ENCODE measurements at regions not wholly inside any gene's neighbourhood (a gene's known extent, or its start where the extent isn't known, plus 50 kb on each side); places are given as distances from the start of the nearest gene placed in this dataset.
"Not testable (repeated sequence)": the region's sequence is repeated elsewhere in the genome, so short reads cannot be mapped to it uniquely, and the experiment has no call there.

- peak; percentile 30 for DNase-seq
- WGBS (ENCODE audit: insufficient coverage) = no CpG with 5 or more reads among the region's 4 CpGs
- Histone ChIP-seq H3K27me3 (ENCODE audit: control insufficient read depth, insufficient read depth, low read length) (no peaks in the 10 kb centered on the region), H3K4me3 (ENCODE audit: low read length) (no peak overlapping the region), H3K9me3 (replicated peaks; ENCODE audit: control insufficient read depth, low read depth, low read length) (no peaks in the 10 kb centered on the region), H3K36me3 (ENCODE audit: control insufficient read depth, insufficient read depth, low read length) (no peaks in the 10 kb centered on the region), H3K27ac (ENCODE audit: low read length) (no peak overlapping the region), H3K4me1 (ENCODE audit: control insufficient read depth, insufficient read depth, low read length) (no peaks in the 10 kb centered on the region)
Observed at GRCh38 chr4:181860668-181861067, 382.5 kb upstream of the TENM3 start.

GRCh38 chr4:181863856-181864255 lies 379.3 kb upstream of the TENM3 start:
- Histone ChIP-seq H3K4me3 (ENCODE audit: low read length) (no peak overlapping the region), H3K9me3 (replicated peaks; ENCODE audit: control insufficient read depth, low read depth, low read length) (no peaks in the 10 kb centered on the region), H3K4me1 (ENCODE audit: control insufficient read depth, insufficient read depth, low read length) (no peaks in the 10 kb centered on the region), H3K27me3 (ENCODE audit: control insufficient read depth, insufficient read depth, low read length) (no peaks in the 10 kb centered on the region), H3K27ac (ENCODE audit: low read length) (no peak overlapping the region), H3K36me3 (ENCODE audit: control insufficient read depth, insufficient read depth, low read length) (no peaks in the 10 kb centered on the region)
- no peak for DNase-seq
- 100% methylated on average over 1 of the region's 3 CpGs for WGBS (ENCODE audit: insufficient coverage)

- WGBS (ENCODE audit: insufficient coverage) = no CpG with 5 or more reads among the region's 1 CpG
Observed at GRCh38 chr4:181870326-181870725, 372.9 kb upstream of the TENM3 start.

GRCh38 chr4:181874602-181875001 lies 368.6 kb upstream of the TENM3 start:
- Histone ChIP-seq H3K36me3 (ENCODE audit: control insufficient read depth, insufficient read depth, low read length) (no peaks in the 10 kb centered on the region), H3K27ac (ENCODE audit: low read length) (no peak overlapping the region), H3K4me1 (ENCODE audit: control insufficient read depth, insufficient read depth, low read length) (no peaks in the 10 kb centered on the region), H3K4me3 (ENCODE audit: low read length) (no peak overlapping the region), H3K27me3 (ENCODE audit: control insufficient read depth, insufficient read depth, low read length) (no peaks in the 10 kb centered on the region), H3K9me3 (replicated peaks; ENCODE audit: control insufficient read depth, low read depth, low read length) (no peaks in the 10 kb centered on the region)
- peak; percentile 19 for DNase-seq
- 77% methylated on average over 3 of the region's 5 CpGs for WGBS (ENCODE audit: insufficient coverage)

More at GRCh38 chr4:181870326-181870725, 372.9 kb upstream of the TENM3 start:
- Histone ChIP-seq H3K4me1 (ENCODE audit: control insufficient read depth, insufficient read depth, low read length) (no peaks in the 10 kb centered on the region), H3K36me3 (ENCODE audit: control insufficient read depth, insufficient read depth, low read length) (no peaks in the 10 kb centered on the region), H3K27ac (ENCODE audit: low read length) (no peak overlapping the region), H3K9me3 (replicated peaks; ENCODE audit: control insufficient read depth, low read depth, low read length) (no peaks in the 10 kb centered on the region), H3K4me3 (ENCODE audit: low read length) (no peak overlapping the region), H3K27me3 (ENCODE audit: control insufficient read depth, insufficient read depth, low read length) (no peaks in the 10 kb centered on the region)
- no peak for DNase-seq

- H3K36me3 ChIP-seq (ENCODE audit: control insufficient read depth, insufficient read depth, low read length) = no peaks in the 10 kb centered on the region
- H3K27ac ChIP-seq (ENCODE audit: low read length) = no peak overlapping the region
- H3K9me3 ChIP-seq (replicated peaks; ENCODE audit: control insufficient read depth, low read depth, low read length) = no peaks in the 10 kb centered on the region
- DNase-seq = no peak
- H3K4me3 ChIP-seq (ENCODE audit: low read length) = no peak overlapping the region
- no peaks in the 10 kb centered on the region for H3K4me1 ChIP-seq (ENCODE audit: control insufficient read depth, insufficient read depth, low read length)
- no peaks in the 10 kb centered on the region for H3K27me3 ChIP-seq (ENCODE audit: control insufficient read depth, insufficient read depth, low read length)
- no CpG with 5 or more reads among the region's 1 CpG for WGBS (ENCODE audit: insufficient coverage)
Observed at GRCh38 chr4:181877329-181877848, 365.8 kb upstream of the TENM3 start.

- H3K27me3 ChIP-seq (ENCODE audit: control insufficient read depth, insufficient read depth, low read length) = no peaks in the 10 kb centered on the region
- no peaks in the 10 kb centered on the region for H3K4me1 ChIP-seq (ENCODE audit: control insufficient read depth, insufficient read depth, low read length)
- no peak for DNase-seq
- no peaks in the 10 kb centered on the region for H3K9me3 ChIP-seq (replicated peaks; ENCODE audit: control insufficient read depth, low read depth, low read length)
- no CpG with 5 or more reads among the region's 1 CpG for WGBS (ENCODE audit: insufficient coverage)
- H3K36me3 ChIP-seq (ENCODE audit: control insufficient read depth, insufficient read depth, low read length) = no peaks in the 10 kb centered on the region
- H3K4me3 ChIP-seq (ENCODE audit: low read length) = no peak overlapping the region
- no peak overlapping the region for H3K27ac ChIP-seq (ENCODE audit: low read length)
Observed at GRCh38 chr4:181890031-181890430, 353.2 kb upstream of the TENM3 start.

- Histone ChIP-seq H3K4me3 (ENCODE audit: low read length) (no peak overlapping the region), H3K9me3 (replicated peaks; ENCODE audit: control insufficient read depth, low read depth, low read length) (no peaks in the 10 kb centered on the region), H3K4me1 (ENCODE audit: control insufficient read depth, insufficient read depth, low read length) (no peaks in the 10 kb centered on the region), H3K27me3 (ENCODE audit: control insufficient read depth, insufficient read depth, low read length) (no peaks in the 10 kb centered on the region), H3K27ac (ENCODE audit: low read length) (no peak overlapping the region), H3K36me3 (ENCODE audit: control insufficient read depth, insufficient read depth, low read length) (no peaks in the 10 kb centered on the region)
- no peak for DNase-seq
- WGBS (ENCODE audit: insufficient coverage) = no CpG with 5 or more reads among the region's 2 CpGs
Observed at GRCh38 chr4:181890911-181891310, 352.3 kb upstream of the TENM3 start.

GRCh38 chr4:181896614-181897013 lies 346.6 kb upstream of the TENM3 start:
- Histone ChIP-seq H3K27me3 (ENCODE audit: control insufficient read depth, insufficient read depth, low read length) (no peaks in the 10 kb centered on the region), H3K4me1 (ENCODE audit: control insufficient read depth, insufficient read depth, low read length) (no peaks in the 10 kb centered on the region), H3K36me3 (ENCODE audit: control insufficient read depth, insufficient read depth, low read length) (no peaks in the 10 kb centered on the region), H3K27ac (ENCODE audit: low read length) (no peak overlapping the region), H3K4me3 (ENCODE audit: low read length) (no peak overlapping the region), H3K9me3 (replicated peaks; ENCODE audit: control insufficient read depth, low read depth, low read length) (no peaks in the 10 kb centered on the region)
- no peak for DNase-seq
- WGBS (ENCODE audit: insufficient coverage) = 39% methylated on average over 2 of the region's 5 CpGs

- Histone ChIP-seq H3K27ac (ENCODE audit: low read length) (no peak overlapping the region), H3K4me3 (ENCODE audit: low read length) (no peak overlapping the region), H3K36me3 (ENCODE audit: control insufficient read depth, insufficient read depth, low read length) (no peaks in the 10 kb centered on the region), H3K9me3 (replicated peaks; ENCODE audit: control insufficient read depth, low read depth, low read length) (no peaks in the 10 kb centered on the region), H3K4me1 (ENCODE audit: control insufficient read depth, insufficient read depth, low read length) (no peaks in the 10 kb centered on the region), H3K27me3 (ENCODE audit: control insufficient read depth, insufficient read depth, low read length) (no peaks in the 10 kb centered on the region)
- no peak for DNase-seq
- 86% methylated on average over 1 of the region's 2 CpGs for WGBS (ENCODE audit: insufficient coverage)
Observed at GRCh38 chr4:181897935-181898334, 345.3 kb upstream of the TENM3 start.

GRCh38 chr4:181902404-181902803 lies 340.8 kb upstream of the TENM3 start:
- not testable (repeated sequence) for DNase-seq; H3K4me3 ChIP-seq (ENCODE audit: low read length); H3K27me3 ChIP-seq (ENCODE audit: control insufficient read depth, insufficient read depth, low read length); H3K27ac ChIP-seq (ENCODE audit: low read length); H3K9me3 ChIP-seq (replicated peaks; ENCODE audit: control insufficient read depth, low read depth, low read length); H3K4me1 ChIP-seq (ENCODE audit: control insufficient read depth, insufficient read depth, low read length); H3K36me3 ChIP-seq (ENCODE audit: control insufficient read depth, insufficient read depth, low read length)
- WGBS (ENCODE audit: insufficient coverage) = no CpG with 5 or more reads among the region's 2 CpGs

- DNase-seq = no peak
- no peak overlapping the region for H3K27ac ChIP-seq (ENCODE audit: low read length)
- H3K4me3 ChIP-seq (ENCODE audit: low read length) = no peak overlapping the region
- H3K27me3 ChIP-seq (ENCODE audit: control insufficient read depth, insufficient read depth, low read length) = no peaks in the 10 kb centered on the region
- H3K36me3 ChIP-seq (ENCODE audit: control insufficient read depth, insufficient read depth, low read length) = no peaks in the 10 kb centered on the region
- 100% methylated on average over 2 of the region's 4 CpGs for WGBS (ENCODE audit: insufficient coverage)
- no peaks in the 10 kb centered on the region for H3K4me1 ChIP-seq (ENCODE audit: control insufficient read depth, insufficient read depth, low read length)
- peaks cover 3% of the 10 kb centered on the region for H3K9me3 ChIP-seq (replicated peaks; ENCODE audit: control insufficient read depth, low read depth, low read length)
Observed at GRCh38 chr4:181905708-181906107, 337.5 kb upstream of the TENM3 start.

All from muscle of leg (tissue), 3 donors.